CD4-positive, alpha-beta T cell (primary cell): ENCODE measurements at regions not wholly inside any gene's neighbourhood (a gene's known extent, or its start where the extent isn't known, plus 50 kb on each side); places are given as distances from the start of the nearest gene placed in this dataset.

Source experiments
- ATAC-seq: fragments of 200-7000 bp; cut with Tn5 transposase; one replicate; pipeline ENCODE4 v1.10.0; 2022; ENCODE audit warnings: mild to moderate bottlenecking; ENCODE audit not compliant: poor library complexity
- CTCF ChIA-PET: fragments of 350-600 bp; sonication (Branson Sonifier 250); formaldehyde crosslinking; loops from one replicate; lab custom pipeline; 2021; ENCODE audit warnings: antibody characterized with exemption, inconsistent platforms; lab: Charles Lee
- POLR2A ChIA-PET: fragments of 350-600 bp; sonication (Branson Sonifier 250); formaldehyde crosslinking; loops from one replicate; lab custom pipeline; 2021; ENCODE audit warnings: antibody characterized with exemption, inconsistent platforms; lab: Charles Lee
- DNase-seq, 14 experiments: peaks; one replicate each; pipeline ENCODE4 v3.0.0-alpha.2; 2013 to 2020; ENCODE audit warnings: mixed read lengths in 2 of 14
- H3K27ac ChIP-seq, 2 donors: one replicate each; pipeline versions ENCODE4 v1.5.1 to v1.7.0; 2013; ENCODE audit warnings: low read length in 2 of 2, low read depth in 1 of 2, mild to moderate bottlenecking in 1 of 2
- H3K27me3 ChIP-seq, 2 experiments: 1 replicate in 1 of 2; 2 replicates in 1 of 2; pipeline versions ENCODE4 v1.6.1 to v1.7.0; 2013; ENCODE audit warnings: low read length in 2 of 2, control low read depth in 1 of 2, mild to moderate bottlenecking in 1 of 2, moderate library complexity in 1 of 2; ENCODE audit not compliant: insufficient read depth in 2 of 2, control insufficient read depth in 1 of 2
- H3K36me3 ChIP-seq: one replicate; pipeline ENCODE4 v1.6.1; 2013; ENCODE audit warnings: low read length, control low read depth; ENCODE audit not compliant: insufficient read depth
- H3K4me1 ChIP-seq: one replicate; pipeline ENCODE4 v1.6.1; 2013; ENCODE audit warnings: low read length, control low read depth; ENCODE audit not compliant: insufficient read depth
- H3K4me3 ChIP-seq: one replicate; pipeline ENCODE4 v1.5.1; 2013; ENCODE audit warnings: mild to moderate bottlenecking, low read length, moderate library complexity
- H3K9me3 ChIP-seq, 2 experiments: 1 replicate in 1 of 2; 2 replicates in 1 of 2; pipeline versions ENCODE4 v1.6.1 to v1.7.0; 2013; ENCODE audit warnings: low read length in 2 of 2, mild to moderate bottlenecking in 2 of 2, control low read depth in 1 of 2, moderate library complexity in 1 of 2; ENCODE audit not compliant: control insufficient read depth in 1 of 2, insufficient read depth in 1 of 2
- H3K27ac Mint-ChIP-seq: one replicate; pipeline ENCODE4 v1.8.0; 2020; ENCODE audit warnings: mixed read lengths
- H3K27me3 Mint-ChIP-seq: one replicate; pipeline ENCODE4 v1.8.0; 2021; ENCODE audit warnings: mixed read lengths
- H3K36me3 Mint-ChIP-seq: one replicate; pipeline ENCODE4 v1.8.0; 2021; ENCODE audit warnings: low read depth, mixed read lengths
- H3K4me1 Mint-ChIP-seq: one replicate; pipeline ENCODE4 v1.8.0; 2021; ENCODE audit warnings: low read depth, mixed read lengths
- H3K4me3 Mint-ChIP-seq: one replicate; pipeline ENCODE4 v1.8.0; 2020; ENCODE audit warnings: mild to moderate bottlenecking, mixed read lengths
- H3K9me3 Mint-ChIP-seq: one replicate; pipeline ENCODE4 v1.8.0; 2020; ENCODE audit warnings: mixed read lengths
- CTCF ChIP-seq: fragments of 200-600 bp; IDR thresholded peaks from one replicate; pipeline ENCODE4 v1.8.0; 2022; ENCODE audit warnings: antibody characterized with exemption, mild to moderate bottlenecking
- intact Hi-C, 2 experiments: fragments of 100-400 bp; cut with DNase I in 1 of 2; cut with micrococcal nuclease in 1 of 2; formaldehyde crosslinking; loops; one replicate each; pipeline versions ENCODE4 v1.15.1 to v1.9.0; 2023 to 2025; cut with DNase I, micrococcal nuclease

GRCh38 chr6:93817937-93818336 lies 398.6 kb upstream of the EPHA7 start:
- ATAC-seq (no peak), DNase-seq (no peak)
- ChIA-PET POLR2A (no interaction called here), CTCF (no interaction called here)
- Mint-ChIP-seq H3K4me1 (no peaks in the 10 kb centered on the region), H3K27ac (no peak overlapping the region), H3K4me3 (no peak overlapping the region), H3K9me3 (peaks cover 6% of the 10 kb centered on the region), H3K36me3 (no peaks in the 10 kb centered on the region), H3K27me3 (no peaks in the 10 kb centered on the region)
- Histone ChIP-seq H3K27me3 (no peaks in the 10 kb centered on the region), H3K4me1 (no peaks in the 10 kb centered on the region), H3K9me3 (no peaks in the 10 kb centered on the region), H3K4me3 (no peak overlapping the region), H3K27ac (no peak overlapping the region), H3K36me3 (no peaks in the 10 kb centered on the region)
- TF ChIP-seq CTCF = no peak
- intact Hi-C loops = no loop called here

GRCh38 chr6:93806409-93807270 lies 387.3 kb upstream of the EPHA7 start:
- no peaks in the 10 kb centered on the region for H3K4me1 Mint-ChIP-seq
- Histone ChIP-seq H3K27me3 (no peaks in the 10 kb centered on the region), H3K36me3 (no peaks in the 10 kb centered on the region), H3K4me3 (no peak overlapping the region), H3K9me3 (no peaks in the 10 kb centered on the region), H3K27ac (no peak overlapping the region), H3K4me1 (no peaks in the 10 kb centered on the region)
- TF ChIP-seq CTCF = no peak
- ATAC-seq = no peak
- no peak overlapping the region for H3K4me3 Mint-ChIP-seq
- H3K27me3 Mint-ChIP-seq = no peaks in the 10 kb centered on the region
- DNase-seq = no peak
- no peaks in the 10 kb centered on the region for H3K36me3 Mint-ChIP-seq
- intact Hi-C loops = no loop called here
- no peak overlapping the region for H3K27ac Mint-ChIP-seq
- CTCF ChIA-PET = no interaction called here
- peaks cover 3% of the 10 kb centered on the region for H3K9me3 Mint-ChIP-seq
- POLR2A ChIA-PET = no interaction called here

- Mint-ChIP-seq H3K4me1 (no peaks in the 10 kb centered on the region), H3K36me3 (no peaks in the 10 kb centered on the region), H3K4me3 (no peak overlapping the region), H3K9me3 (no peaks in the 10 kb centered on the region), H3K27ac (no peak overlapping the region), H3K27me3 (no peaks in the 10 kb centered on the region)
- no peaks in the 10 kb centered on the region for H3K27me3 ChIP-seq
- no peak overlapping the region for H3K27ac ChIP-seq
- ATAC-seq = no peak
- no peak for TF ChIP-seq CTCF
- intact Hi-C loops = no loop called here
- ChIA-PET CTCF (no interaction called here), POLR2A (no interaction called here)
- no peak overlapping the region for H3K4me3 ChIP-seq
- H3K9me3 ChIP-seq = no peaks in the 10 kb centered on the region
- no peaks in the 10 kb centered on the region for H3K36me3 ChIP-seq
- no peak for DNase-seq
- no peaks in the 10 kb centered on the region for H3K4me1 ChIP-seq
Observed at GRCh38 chr6:93801101-93801847, 381.9 kb upstream of the EPHA7 start.
